Right ventricle myocardium inferior (tissue), 1 donor: ENCODE measurements at regions not wholly inside any gene's neighbourhood (a gene's known extent, or its start where the extent isn't known, plus 50 kb on each side); places are given as distances from the start of the nearest gene placed in this dataset.
"Not testable (repeated sequence)": the region's sequence is repeated elsewhere in the genome, so short reads cannot be mapped to it uniquely, and the experiment has no call there.

Experiments
- ATAC-seq: fragments of 200-7000 bp; cut with Tn5 transposase; one replicate; pipeline ENCODE4 v1.9.1; 2020; ENCODE audit warnings: mild to moderate bottlenecking, moderate library complexity
- DNase-seq: peaks from one replicate; pipeline ENCODE4 v3.0.0; 2021; ENCODE audit errors: missing footprints
- intact Hi-C: fragments of 100-400 bp; cut with DNase I; formaldehyde crosslinking; loops from one replicate; pipeline ENCODE4 v1.11.0; 2022
- donor health status: DM: no; HTN: yes; CAD: no; lungs with severe emphysema.

- DNase-seq (no peak), ATAC-seq (no peak)
- intact Hi-C loops: no loop called here
Measured at GRCh38 chr5:62231576-62231975, 74.4 kb upstream of the KIF2A start.

DNA sequence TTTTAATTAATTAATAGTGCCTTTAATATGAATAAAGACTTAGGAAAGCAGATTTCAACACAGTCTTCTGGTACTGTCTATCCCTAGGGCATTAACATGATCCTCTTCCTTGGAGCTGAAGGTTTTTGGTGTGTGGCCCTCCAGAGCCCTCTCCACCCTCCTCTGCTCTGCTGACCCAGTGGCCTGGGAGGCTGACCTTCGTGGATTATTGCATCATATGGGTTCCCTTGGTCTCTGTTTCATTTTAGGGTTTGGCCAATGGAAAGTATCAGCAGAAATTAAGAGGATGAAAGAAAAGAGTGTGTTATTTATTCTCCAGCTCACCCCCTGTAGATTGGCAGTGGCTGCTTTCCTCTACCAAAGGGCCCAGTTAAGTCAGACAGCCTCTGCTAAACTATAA is 73.8 kb upstream of the KIF2A start:
- intact Hi-C loops, ATAC-seq, DNase-seq: not testable (repeated sequence)

DNA sequence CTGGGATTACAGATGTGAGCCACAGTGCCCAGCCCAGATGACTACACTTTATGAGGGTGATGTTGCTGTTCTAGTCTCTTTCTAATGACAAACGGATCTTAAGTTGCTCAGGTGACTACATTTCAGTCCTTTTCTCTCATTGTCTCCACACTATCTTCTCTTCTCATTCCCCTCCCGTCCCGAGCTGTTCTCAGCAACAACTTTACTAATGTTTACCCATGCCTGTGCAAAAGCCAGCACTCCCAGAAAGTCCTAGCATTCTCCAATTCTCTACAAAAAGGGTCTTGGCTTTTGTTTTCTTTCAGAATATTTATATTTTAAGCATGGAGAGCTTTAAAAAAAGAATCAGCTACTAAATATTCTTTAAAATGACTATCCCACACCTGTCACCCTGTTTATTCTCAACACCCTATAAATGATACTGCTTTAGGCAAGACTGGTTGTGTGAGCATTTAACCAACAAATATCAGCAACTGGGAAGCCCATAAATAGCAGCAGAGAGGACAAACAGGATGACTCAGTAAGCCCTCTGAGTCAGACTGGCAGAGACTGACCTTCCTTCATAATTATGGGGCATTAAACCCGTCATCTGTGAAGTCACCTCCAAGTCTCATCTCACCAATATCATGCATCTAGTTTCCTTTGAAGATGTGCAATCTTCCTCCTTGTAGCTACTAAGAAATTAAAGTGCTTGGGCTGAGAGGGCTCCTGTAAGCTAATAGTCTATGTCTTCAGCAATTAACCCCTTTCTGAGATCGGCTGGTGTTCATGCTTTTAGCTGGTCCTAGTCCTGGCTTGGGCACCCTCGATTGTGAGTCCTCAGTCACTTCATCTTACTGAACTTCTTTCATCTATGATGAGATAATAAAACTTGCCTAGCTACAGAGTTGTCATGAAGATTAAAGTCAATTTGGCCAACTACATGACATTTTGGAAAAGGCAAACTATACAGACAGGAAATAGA is 72.6 kb upstream of the KIF2A start:
- ATAC-seq, intact Hi-C loops: not testable (repeated sequence)

GRCh38 chr5:62236593-62236992 is 69.4 kb upstream of the KIF2A start:
- intact Hi-C loops, ATAC-seq, DNase-seq: not testable (repeated sequence)

More for the DNA sequence above, 72.6 kb upstream of the KIF2A start:
- DNase-seq: not testable (repeated sequence)

DNA sequence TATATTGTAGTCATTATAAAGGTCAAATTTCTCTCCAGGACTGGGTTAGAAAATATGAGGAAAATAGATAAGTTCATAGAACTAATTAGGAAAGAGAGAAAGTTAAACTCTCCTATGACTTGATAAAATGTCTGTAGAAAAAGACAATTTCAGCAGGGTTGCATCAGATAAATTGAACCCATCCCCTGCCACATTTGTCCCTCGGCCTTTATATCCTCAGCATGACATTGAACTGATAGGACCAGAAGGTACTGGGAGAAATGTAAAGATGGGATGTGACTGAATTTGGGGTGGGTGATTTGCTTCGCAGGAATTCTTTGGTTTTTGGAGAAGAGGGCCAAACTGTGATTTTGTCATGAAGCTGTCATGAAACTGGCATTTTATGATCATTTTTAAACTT is 68.1 kb upstream of the KIF2A start:
- ATAC-seq, DNase-seq, intact Hi-C loops: not testable (repeated sequence)

- ATAC-seq, DNase-seq, intact Hi-C loops: not testable (repeated sequence)
Measured at GRCh38 chr5:62238584-62238983, 67.4 kb upstream of the KIF2A start.

GRCh38 chr5:62240494-62240893 is 65.5 kb upstream of the KIF2A start:
- intact Hi-C loops, DNase-seq, ATAC-seq: not testable (repeated sequence)

GRCh38 chr5:62242000-62242399 is 64.0 kb upstream of the KIF2A start:
- ATAC-seq, DNase-seq, intact Hi-C loops: not testable (repeated sequence)

DNA sequence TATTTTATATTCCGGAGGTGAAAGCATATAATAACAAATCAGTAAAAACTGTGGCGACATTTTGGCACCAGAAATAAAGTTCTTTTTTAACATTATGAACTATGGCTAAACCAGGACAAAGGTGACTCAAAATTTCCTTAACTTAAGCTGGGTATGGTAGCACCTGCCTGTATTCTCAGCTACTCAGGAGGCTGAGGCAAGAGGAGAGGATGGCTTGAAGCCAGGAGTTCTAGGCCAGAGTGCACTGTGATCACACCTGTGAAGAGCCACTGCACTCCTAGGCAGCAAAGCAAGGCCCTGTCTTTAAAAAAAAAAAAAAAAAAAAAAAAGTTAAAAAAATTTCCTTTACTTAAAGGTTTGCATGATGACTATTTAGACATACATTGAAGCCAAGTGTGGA is 63.0 kb upstream of the KIF2A start:
- ATAC-seq, DNase-seq, intact Hi-C loops: not testable (repeated sequence)

GRCh38 chr5:62248192-62248591 is 57.8 kb upstream of the KIF2A start:
- DNase-seq, intact Hi-C loops, ATAC-seq: not testable (repeated sequence)

GRCh38 chr5:62250085-62250484 is 55.9 kb upstream of the KIF2A start:
- ATAC-seq, DNase-seq, intact Hi-C loops: not testable (repeated sequence)

GRCh38 chr5:62250919-62251318 is 55.1 kb upstream of the KIF2A start:
- DNase-seq, intact Hi-C loops, ATAC-seq: not testable (repeated sequence)

GRCh38 chr5:62252519-62252918 is 53.5 kb upstream of the KIF2A start:
- intact Hi-C loops, ATAC-seq, DNase-seq: not testable (repeated sequence)

DNA sequence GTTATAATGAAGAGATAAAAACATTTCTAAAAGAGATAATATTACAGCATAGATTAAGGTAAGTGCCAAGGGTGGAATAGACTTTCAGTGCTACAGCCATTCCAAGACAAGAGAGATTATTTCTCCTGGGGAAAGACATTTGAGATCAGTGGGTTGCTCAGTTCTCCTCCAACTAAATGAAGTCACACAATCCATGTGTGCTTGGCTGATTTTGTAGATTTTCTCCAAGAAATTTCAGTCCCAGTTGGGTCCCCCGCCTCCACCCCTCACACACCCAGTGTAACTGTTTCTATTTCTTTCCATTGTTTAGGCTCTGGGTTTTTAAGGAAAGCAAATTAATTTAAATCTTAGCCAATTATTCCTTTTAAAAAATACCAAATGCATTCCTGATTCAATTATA is 50.5 kb upstream of the KIF2A start:
- ATAC-seq, intact Hi-C loops, DNase-seq: not testable (repeated sequence)

- ATAC-seq: no peak
- intact Hi-C loops: no loop called here
- no peak for DNase-seq
Measured at GRCh38 chr5:62256161-62257019, 49.6 kb upstream of the KIF2A start.
